ENCODE measurements at regions not wholly inside any gene's neighbourhood (a gene's known extent, or its start where the extent isn't known, plus 50 kb on each side); places are given as distances from the start of the nearest gene placed in this dataset.
"Not testable (repeated sequence)": the region's sequence is repeated elsewhere in the genome, so short reads cannot be mapped to it uniquely, and the experiment has no call there.

- POLR2A ChIA-PET: no interaction called here
- CTCF ChIA-PET: interaction anchor here (0.7 to 1.2 kb wide), 2 partner anchors 11 to 38 kb away, joined by 3 read pairs; no protein-coding TSS in a partner anchor
- TF ChIP-seq, protein P1, sequence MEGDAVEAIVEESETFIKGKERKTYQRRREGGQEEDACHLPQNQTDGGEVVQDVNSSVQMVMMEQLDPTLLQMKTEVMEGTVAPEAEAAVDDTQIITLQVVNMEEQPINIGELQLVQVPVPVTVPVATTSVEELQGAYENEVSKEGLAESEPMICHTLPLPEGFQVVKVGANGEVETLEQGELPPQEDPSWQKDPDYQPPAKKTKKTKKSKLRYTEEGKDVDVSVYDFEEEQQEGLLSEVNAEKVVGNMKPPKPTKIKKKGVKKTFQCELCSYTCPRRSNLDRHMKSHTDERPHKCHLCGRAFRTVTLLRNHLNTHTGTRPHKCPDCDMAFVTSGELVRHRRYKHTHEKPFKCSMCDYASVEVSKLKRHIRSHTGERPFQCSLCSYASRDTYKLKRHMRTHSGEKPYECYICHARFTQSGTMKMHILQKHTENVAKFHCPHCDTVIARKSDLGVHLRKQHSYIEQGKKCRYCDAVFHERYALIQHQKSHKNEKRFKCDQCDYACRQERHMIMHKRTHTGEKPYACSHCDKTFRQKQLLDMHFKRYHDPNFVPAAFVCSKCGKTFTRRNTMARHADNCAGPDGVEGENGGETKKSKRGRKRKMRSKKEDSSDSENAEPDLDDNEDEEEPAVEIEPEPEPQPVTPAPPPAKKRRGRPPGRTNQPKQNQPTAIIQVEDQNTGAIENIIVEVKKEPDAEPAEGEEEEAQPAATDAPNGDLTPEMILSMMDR (IDR thresholded peaks at IDR 0.05; ENCODE audit: insufficient read depth, low read length, missing control alignments): no peak
- no peak for DNase-seq (ENCODE audit: low read depth, low spot score)
- H3K4me3 ChIP-seq (ENCODE audit: low read depth, low read length): no peak overlapping the region
Observed at GRCh38 chr12:9367828-9368227, 159.6 kb upstream of the PZP start.

- no peak for DNase-seq (ENCODE audit: low read depth, low spot score)
- ChIA-PET POLR2A (no interaction called here), CTCF (interaction anchor here (1.0 kb wide), 1 partner anchor 36 kb away, joined by 3 read pairs; no protein-coding TSS in a partner anchor)
- H3K4me3 ChIP-seq (ENCODE audit: low read depth, low read length): no peak overlapping the region
- TF ChIP-seq, protein P1 (IDR thresholded peaks at IDR 0.05; ENCODE audit: insufficient read depth, low read length, missing control alignments): no peak
Observed at GRCh38 chr12:9367201-9367600, 159.0 kb upstream of the PZP start.

DNA sequence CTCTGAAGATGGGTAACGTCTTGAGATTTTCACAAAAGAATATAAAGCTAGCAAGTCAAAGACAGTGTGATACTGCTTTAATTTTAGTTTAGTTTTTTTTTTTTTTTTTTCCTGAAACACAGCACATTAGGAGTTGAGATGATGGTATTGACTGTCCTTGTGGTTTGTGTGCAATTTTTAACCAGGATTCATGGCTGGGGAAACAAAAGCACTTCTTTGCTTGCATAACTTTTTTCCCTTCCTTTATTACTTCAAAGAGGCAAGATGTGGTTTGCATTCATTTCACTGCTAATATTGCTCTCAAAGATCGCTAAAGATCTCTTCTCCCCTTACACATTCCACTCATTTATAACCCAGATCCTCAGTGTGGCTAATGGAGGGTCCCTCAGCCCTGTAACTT is 157.1 kb upstream of the PZP start:
- H3K4me3 ChIP-seq (ENCODE audit: low read depth, low read length): no peak overlapping the region
- no peak for DNase-seq (ENCODE audit: low read depth, low spot score)
- POLR2A ChIA-PET: no interaction called here
- CTCF ChIA-PET: no interaction called here
- TF ChIP-seq, protein P1 (IDR thresholded peaks at IDR 0.05; ENCODE audit: insufficient read depth, low read length, missing control alignments): no peak

GRCh38 chr12:9364224-9365176 is 156.3 kb upstream of the PZP start:
- peak; percentile 38 for DNase-seq (ENCODE audit: low read depth, low spot score)
- CTCF ChIA-PET: interaction anchor here (1.2 to 1.8 kb wide), 2 partner anchors 8 to 34 kb away, joined by 3 to 6 read pairs; no protein-coding TSS in a partner anchor
- POLR2A ChIA-PET: no interaction called here

DNA sequence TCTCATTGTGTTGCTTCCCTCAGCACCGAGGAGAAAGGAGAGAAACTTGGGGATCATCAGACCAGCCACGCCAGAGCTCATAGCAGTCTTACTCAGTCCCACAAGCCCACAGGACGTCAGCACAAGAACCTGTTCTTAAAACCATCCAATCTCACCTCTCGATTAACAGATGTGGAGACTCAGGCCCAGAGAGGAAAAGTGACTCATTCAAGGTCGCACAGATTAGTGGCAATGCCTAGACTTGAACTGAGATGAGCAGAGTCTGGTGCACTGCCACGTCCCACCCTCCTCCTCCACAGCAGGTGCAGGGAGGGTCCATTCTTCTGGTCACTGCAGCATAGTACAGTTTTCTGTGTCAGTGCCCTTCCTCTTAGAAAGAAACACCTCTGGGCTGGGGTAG is 154.9 kb upstream of the PZP start:
- TF ChIP-seq, protein P1 (IDR thresholded peaks at IDR 0.05; ENCODE audit: insufficient read depth, low read length, missing control alignments): no peak
- DNase-seq (ENCODE audit: low read depth, low spot score): no peak
- CTCF ChIA-PET: interaction anchor here (1.8 kb wide), 1 partner anchor 9 kb away, joined by 6 read pairs; no protein-coding TSS in a partner anchor

More at GRCh38 chr12:9364224-9365176, 156.3 kb upstream of the PZP start:
- TF ChIP-seq, protein P1 (IDR thresholded peaks at IDR 0.05; ENCODE audit: insufficient read depth, low read length, missing control alignments): no peak
- H3K4me3 ChIP-seq (ENCODE audit: low read depth, low read length): peak overlapping the region; percentile 32

DNA sequence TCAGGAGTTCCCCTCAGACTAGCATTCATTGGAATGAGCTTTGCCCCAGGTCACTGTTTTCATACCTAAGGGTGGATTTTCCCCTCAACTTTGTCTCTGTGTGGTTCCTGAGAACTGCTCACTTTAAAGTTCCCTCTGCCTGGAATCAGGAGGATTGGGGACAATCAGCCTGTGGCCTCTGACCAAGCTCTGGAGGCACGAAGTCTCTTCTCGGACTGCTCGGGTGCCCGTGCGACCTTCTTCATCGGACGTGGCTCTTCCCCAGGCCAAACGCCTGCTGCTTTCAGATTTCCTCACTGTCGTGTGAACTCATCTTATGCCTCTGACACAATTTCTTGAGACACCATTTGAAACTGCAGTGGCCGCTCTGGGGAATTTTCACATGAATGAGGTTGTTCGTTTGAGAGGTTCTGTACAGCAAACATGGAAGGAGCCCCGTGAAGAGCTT is 153.7 kb upstream of the PZP start:
- CTCF ChIA-PET: no interaction called here
- H3K4me3 ChIP-seq (ENCODE audit: low read depth, low read length): no peak overlapping the region
- POLR2A ChIA-PET: no interaction called here
- DNase-seq (ENCODE audit: low read depth, low spot score): no peak
- TF ChIP-seq, protein P1 (IDR thresholded peaks at IDR 0.05; ENCODE audit: insufficient read depth, low read length, missing control alignments): no peak

More for the DNA sequence above, 154.9 kb upstream of the PZP start:
- POLR2A ChIA-PET: no interaction called here
- no peak overlapping the region for H3K4me3 ChIP-seq (ENCODE audit: low read depth, low read length)

DNA sequence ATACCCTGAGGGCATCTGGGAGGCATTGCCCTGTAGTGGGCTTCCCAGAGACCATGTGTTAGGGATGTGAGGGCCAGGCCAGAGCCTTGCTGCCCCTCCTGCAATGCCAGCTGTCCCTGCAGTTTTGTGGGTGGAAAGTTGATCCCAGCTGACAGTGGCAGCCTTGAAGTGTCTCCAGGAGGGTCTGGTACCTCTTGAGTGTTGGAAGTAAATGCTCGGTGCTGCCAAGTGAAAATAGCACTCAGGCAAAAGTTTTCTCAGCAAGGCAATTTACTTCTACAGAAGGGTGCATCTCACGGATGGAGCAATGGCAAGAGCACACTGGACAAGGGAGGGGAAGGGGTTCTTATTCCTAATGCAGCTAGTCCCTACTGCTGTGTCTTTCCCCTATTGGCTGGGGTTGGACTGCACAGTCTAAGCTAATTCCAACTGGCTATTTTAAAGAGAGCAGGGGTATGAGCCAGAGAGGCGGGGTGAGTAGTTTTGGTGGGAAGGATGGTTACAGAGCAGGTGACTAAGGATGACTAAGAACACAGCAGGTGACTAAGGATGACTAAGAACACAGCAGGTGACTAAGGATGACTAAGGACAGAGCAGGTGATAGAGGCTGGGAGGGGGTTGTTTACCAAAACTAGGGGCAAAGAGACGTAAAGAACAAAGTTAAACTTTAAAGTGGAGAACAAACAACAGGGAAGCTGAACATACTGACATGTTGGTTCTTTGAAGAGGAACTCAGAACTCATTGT is 146.0 kb upstream of the PZP start:
- H3K4me3 ChIP-seq (ENCODE audit: low read depth, low read length); DNase-seq (ENCODE audit: low read depth, low spot score); POLR2A ChIA-PET; CTCF ChIA-PET: not testable (repeated sequence)

Measured in AG04449 (cell line).